Mammary epithelial cell (primary cell): ENCODE measurements at regions not wholly inside any gene's neighbourhood (a gene's known extent, or its start where the extent isn't known, plus 50 kb on each side); places are given as distances from the start of the nearest gene placed in this dataset.

Experiments used
- EZH2 ChIP-seq: IDR thresholded peaks from 2 replicates; pipeline ENCODE4 v1.6.1; 2012; ENCODE audit warnings: low read length, inconsistent platforms, borderline replicate concordance
- TF ChIP-seq, protein P1 (sequence below), 2 donors: IDR thresholded peaks in 1 of 2; conservative IDR thresholded peaks in 1 of 2; 2 replicates each; pipeline ENCODE4 v1.5.1; 2011 to 2012; ENCODE audit warnings: inconsistent platforms in 2 of 2, low read length in 2 of 2, mild to moderate bottlenecking in 2 of 2, control low read depth in 1 of 2, low read depth in 1 of 2; ENCODE audit not compliant: insufficient read depth in 1 of 2; ENCODE audit errors: extremely low read depth in 1 of 2

DNA sequence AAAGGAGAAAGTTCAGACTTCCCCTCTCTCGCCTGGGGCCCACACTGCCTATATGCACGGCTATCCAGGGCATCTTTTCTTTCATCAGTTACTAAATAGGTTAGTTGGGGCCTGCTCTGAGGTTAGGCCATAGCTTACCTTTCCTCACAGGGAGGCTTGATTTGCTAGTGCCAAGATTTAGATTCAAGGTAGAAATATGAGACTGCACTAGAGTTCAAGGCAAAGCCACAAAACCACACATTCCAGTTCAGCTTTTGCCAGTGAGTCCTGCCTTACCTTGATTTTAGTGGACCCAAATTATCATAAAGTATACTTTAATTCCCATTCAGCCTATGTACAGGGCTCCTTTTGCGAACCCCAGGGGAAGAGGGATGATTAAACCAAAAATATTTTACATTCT lies 762.8 kb downstream of the PDHA2 start:
- TF ChIP-seq, protein P1, sequence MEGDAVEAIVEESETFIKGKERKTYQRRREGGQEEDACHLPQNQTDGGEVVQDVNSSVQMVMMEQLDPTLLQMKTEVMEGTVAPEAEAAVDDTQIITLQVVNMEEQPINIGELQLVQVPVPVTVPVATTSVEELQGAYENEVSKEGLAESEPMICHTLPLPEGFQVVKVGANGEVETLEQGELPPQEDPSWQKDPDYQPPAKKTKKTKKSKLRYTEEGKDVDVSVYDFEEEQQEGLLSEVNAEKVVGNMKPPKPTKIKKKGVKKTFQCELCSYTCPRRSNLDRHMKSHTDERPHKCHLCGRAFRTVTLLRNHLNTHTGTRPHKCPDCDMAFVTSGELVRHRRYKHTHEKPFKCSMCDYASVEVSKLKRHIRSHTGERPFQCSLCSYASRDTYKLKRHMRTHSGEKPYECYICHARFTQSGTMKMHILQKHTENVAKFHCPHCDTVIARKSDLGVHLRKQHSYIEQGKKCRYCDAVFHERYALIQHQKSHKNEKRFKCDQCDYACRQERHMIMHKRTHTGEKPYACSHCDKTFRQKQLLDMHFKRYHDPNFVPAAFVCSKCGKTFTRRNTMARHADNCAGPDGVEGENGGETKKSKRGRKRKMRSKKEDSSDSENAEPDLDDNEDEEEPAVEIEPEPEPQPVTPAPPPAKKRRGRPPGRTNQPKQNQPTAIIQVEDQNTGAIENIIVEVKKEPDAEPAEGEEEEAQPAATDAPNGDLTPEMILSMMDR (conservative IDR thresholded peaks at IDR 0.05 in 1 of 2, IDR thresholded peaks at IDR 0.05 in 1 of 2; ENCODE audit: extremely low read depth in 1 of 2, insufficient read depth in 1 of 2, low read depth in 1 of 2, low read length in 2 of 2) = no peak
- no peak for TF ChIP-seq EZH2
